HG03354 (cell line): ENCODE measurements at regions not wholly inside any gene's neighbourhood (a gene's known extent, or its start where the extent isn't known, plus 50 kb on each side); places are given as distances from the start of the nearest gene placed in this dataset.
"Not testable (repeated sequence)": the region's sequence is repeated elsewhere in the genome, so short reads cannot be mapped to it uniquely, and the experiment has no call there.

ENCODE experiments used
- ATAC-seq: cut with Tn5 transposase; IDR thresholded peaks from one replicate; pipeline ENCODE4 v1.9.1; 2021; ENCODE audit warnings: mild to moderate bottlenecking; ENCODE audit not compliant: unreplicated experiment, poor library complexity, severe bottlenecking

GRCh38 chr1:90826834-90827233 is 109.7 kb upstream of the BARHL2 start:
- ATAC-seq = no peak

DNA sequence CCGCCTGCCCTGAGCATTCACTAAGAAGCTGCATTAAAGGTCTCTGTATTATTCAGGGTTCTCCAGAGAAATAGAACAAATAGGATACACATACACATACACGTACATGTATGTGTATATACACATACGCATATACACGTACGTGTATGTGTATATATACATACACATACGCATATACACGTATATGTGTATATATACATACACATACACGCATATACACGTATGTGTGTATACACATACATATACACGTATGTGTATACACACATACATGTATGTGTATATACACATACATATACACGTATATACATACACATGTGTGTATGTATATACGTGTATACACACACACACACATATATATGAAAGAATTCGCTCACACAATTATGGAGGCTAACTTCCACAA is 108.9 kb upstream of the BARHL2 start:
- ATAC-seq = no peak

GRCh38 chr1:90824551-90824950 is 107.4 kb upstream of the BARHL2 start:
- ATAC-seq = no peak

GRCh38 chr1:90823686-90824085 is 106.6 kb upstream of the BARHL2 start:
- ATAC-seq = no peak

GRCh38 chr1:90821788-90822359 is 104.8 kb upstream of the BARHL2 start:
- ATAC-seq = peak; percentile 55

GRCh38 chr1:90821152-90821787 is 104.2 kb upstream of the BARHL2 start:
- peak; percentile 53 for ATAC-seq

DNA sequence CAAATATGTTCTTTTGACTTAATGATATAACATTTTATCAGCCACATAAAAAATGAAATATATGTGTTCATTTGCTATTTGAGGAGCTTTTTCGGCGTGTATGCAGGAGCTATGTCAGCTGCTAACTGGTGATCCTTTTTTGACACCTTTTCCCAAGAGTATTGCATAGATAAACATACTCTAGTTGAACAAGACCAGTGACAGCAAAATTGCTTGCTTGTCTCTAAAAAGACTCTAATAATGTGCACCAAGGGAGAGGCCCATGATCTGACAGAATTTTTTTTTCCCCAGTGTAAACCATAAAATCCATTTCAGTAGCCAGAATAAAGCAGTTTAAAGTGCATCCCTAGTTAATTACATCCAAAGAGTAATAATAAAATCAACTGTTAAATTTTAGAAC is 103.6 kb upstream of the BARHL2 start:
- no peak for ATAC-seq

DNA sequence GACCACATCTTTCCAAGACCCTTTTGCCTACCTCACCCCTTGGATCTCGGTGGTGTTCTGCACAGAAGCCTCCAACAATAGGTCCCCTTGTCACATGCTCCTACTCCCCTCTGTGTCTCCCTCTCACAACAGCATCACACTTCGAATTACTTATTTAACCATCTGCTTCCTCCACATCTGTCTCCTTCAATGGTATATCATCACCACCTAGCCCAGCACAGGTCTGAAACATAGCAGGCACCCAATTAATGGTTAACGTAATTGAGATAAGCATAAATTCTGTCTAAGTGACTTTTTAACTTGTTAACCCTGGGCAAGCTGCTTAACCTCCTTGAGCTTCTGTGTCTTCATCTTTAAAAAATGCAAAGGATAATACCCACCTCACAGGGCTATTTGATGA is 100.3 kb upstream of the BARHL2 start:
- ATAC-seq = no peak

DNA sequence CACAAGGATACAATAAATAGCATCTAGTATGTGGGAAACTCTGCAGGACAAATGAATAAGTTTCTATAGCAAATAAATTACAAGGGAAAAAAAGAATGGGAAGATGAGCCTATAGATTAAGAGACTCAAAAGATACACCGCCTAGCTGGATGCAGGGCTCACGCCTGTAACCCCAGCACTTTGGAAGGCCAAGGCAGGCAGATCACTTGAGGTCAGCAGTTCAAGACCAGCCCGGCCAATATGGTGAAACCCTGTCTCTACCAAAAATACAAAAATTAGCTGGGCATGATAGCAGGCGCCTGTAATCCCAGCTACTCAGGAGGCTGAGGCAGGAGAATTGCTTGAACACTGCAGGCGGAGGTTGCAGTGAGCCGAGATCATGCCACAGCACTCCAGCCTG is 95.1 kb upstream of the BARHL2 start:
- ATAC-seq = not testable (repeated sequence)

GRCh38 chr1:90811444-90811950 is 94.4 kb upstream of the BARHL2 start:
- not testable (repeated sequence) for ATAC-seq

DNA sequence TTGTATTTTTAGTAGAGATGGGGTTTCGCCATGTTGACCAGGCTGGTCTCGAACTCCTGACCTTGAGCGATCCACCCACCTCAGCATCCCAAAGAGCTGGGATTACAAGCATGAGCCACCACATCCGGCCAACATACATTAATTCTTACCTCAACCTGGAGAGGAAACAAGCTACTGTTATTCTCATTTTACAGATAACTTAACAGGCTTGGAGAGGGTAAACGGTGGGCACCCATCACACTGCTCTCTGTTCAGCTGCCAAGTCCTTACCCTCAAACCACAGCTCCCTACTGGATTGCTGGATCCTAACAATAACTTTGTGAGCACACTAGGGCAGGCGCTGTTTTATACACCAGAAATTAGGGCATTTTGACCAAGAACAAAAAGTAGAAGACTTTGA is 93.6 kb upstream of the BARHL2 start:
- ATAC-seq = no peak

- ATAC-seq = no peak
These were observed 92.9 kb upstream of the BARHL2 start for GRCh38 chr1:90809996-90810395.

GRCh38 chr1:90809093-90809492 is 92.0 kb upstream of the BARHL2 start:
- no peak for ATAC-seq

DNA sequence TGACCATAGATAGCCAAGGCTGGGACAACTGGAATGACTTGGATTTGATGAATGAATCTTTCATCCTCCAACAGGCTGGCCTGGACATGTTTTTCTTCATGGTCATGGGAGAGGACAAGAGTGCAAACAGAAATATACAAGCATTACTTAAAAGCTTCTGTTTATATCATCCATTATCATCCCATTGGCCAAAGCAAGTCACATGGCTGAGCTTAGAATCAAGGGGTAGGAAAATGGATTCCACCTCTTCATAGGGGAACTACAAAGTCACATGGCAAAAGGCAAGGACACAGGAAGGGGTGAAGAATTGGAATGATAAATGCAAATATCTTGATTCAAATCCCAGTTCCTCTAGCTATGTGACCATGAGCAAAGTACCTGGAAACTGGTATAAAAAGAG is 90.2 kb upstream of the BARHL2 start:
- no peak for ATAC-seq

DNA sequence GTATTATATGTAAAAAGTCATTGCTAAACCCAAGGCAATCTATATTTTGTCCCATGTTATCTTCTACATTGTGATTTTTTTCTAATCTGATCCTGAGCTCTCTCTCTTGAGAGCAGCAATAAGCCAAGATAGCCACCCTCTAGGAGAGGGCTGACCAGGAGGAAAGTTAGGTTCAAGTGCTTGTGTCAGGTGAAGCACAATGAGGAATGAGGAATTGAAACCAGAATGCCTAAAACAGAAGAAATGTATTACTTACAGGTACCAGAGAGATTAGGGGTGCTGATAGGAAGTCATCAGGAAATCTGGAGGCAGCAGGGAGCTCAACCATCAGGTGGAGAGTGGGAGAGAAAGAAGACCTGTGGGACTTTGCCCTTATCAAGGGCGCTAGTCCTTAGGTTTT is 85.5 kb upstream of the BARHL2 start:
- no peak for ATAC-seq

DNA sequence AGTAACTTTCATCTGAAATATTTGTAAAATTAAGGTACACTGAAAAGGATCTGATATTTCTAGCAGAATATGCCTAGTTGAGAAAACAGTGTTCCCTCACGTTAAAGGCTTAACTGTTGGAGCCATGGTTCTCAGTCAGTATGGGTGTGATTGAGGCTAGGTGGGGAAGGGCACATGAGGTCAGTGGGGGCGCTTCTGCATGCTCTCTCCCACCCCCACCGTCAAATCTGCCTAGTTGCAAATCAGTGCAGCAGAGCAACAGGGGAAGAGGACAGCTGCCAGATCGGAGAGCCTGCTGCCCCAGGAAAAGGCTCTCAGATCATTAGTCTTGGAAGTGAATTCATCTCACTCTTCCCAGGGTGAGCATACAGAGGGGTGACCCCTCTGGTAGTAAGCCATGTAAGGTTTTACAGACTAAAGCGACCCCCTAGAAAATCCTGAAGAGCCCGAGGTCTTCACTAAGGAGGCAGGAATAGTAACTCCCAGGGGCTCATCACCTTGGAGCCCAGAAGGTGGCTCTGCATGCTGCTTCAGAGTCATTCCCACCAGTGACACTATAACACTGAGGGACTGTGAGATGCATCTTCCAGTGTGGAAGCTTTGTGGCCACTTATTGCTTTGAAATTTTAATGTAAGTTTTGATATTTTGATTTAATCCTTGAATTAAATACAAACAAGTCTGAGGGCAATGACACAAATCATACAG is 83.1 kb upstream of the BARHL2 start:
- ATAC-seq = no peak

- no peak for ATAC-seq
These were observed 82.2 kb upstream of the BARHL2 start for GRCh38 chr1:90799326-90799725.

DNA sequence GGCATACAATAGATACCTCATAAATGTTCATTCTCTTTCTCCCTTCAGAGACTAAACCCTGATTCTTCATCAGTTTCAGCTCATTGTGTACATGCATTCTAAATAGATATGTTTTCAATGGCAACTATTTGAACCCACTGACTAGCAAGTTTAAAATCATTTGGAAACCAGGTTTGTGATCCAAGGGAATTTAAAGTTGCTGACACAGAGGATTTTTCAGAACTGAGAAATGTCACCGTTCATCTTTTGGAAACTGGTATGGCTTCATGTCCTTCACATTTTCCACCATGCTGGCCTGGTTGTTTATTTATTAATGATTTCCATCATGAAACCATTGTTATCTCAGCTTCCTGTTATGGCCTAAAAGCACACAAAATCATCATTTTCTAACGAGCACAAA is 81.8 kb upstream of the BARHL2 start:
- no peak for ATAC-seq

- ATAC-seq = no peak
These were observed 81.2 kb upstream of the BARHL2 start for GRCh38 chr1:90798344-90798743.

DNA sequence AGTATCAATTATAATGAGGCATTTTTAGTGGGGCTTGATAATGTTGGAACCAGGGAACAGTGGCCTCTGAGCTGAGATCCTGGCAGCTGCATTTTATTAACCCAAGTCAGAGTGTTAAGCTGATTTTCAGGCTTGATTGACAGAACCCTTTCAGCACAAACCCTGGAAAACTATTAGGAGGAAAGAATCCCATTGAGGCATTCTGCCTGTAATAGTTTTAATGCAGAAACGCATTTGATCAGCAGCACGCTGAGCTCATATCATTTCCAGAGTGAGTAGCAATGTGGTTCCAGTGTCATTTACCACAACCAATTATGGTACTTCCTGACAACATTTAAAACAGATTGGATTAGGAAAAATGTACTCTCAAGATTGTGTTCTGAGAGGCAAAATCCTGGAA is 78.3 kb upstream of the BARHL2 start:
- no peak for ATAC-seq

DNA sequence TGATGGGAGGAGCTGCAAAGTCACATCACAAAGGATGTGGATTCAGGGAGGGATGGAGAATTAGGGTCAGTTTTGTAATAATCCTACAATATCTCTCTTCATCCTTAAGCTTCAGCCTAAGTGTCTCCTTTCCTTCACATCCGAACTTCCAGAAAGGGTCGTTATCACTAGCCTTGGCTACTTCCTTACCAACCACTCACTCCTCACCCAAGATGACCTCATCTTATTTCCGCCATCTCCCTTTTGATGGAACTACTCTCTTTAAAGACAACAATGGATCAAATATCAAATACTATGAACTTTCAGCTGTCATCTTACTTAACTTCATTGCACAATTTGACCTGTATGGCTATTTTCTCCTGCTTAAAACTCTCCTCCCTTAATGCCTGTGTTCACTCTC is 69.6 kb upstream of the BARHL2 start:
- no peak for ATAC-seq
